ENCODE measurements at regions not wholly inside any gene's neighbourhood (a gene's known extent, or its start where the extent isn't known, plus 50 kb on each side); places are given as distances from the start of the nearest gene placed in this dataset.

GRCh38 chr9:82519332-82519731 lies 530.8 kb downstream of the SPATA31D1 start:
- TF ChIP-seq, protein P1, sequence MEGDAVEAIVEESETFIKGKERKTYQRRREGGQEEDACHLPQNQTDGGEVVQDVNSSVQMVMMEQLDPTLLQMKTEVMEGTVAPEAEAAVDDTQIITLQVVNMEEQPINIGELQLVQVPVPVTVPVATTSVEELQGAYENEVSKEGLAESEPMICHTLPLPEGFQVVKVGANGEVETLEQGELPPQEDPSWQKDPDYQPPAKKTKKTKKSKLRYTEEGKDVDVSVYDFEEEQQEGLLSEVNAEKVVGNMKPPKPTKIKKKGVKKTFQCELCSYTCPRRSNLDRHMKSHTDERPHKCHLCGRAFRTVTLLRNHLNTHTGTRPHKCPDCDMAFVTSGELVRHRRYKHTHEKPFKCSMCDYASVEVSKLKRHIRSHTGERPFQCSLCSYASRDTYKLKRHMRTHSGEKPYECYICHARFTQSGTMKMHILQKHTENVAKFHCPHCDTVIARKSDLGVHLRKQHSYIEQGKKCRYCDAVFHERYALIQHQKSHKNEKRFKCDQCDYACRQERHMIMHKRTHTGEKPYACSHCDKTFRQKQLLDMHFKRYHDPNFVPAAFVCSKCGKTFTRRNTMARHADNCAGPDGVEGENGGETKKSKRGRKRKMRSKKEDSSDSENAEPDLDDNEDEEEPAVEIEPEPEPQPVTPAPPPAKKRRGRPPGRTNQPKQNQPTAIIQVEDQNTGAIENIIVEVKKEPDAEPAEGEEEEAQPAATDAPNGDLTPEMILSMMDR (IDR thresholded peaks at IDR 0.05): no peak
- no peak for TF ChIP-seq POLR2A (IDR thresholded peaks at IDR 0.05)

Measured in lower leg skin (tissue), 3 donors.